ENCODE measurements at regions not wholly inside any gene's neighbourhood (a gene's known extent, or its start where the extent isn't known, plus 50 kb on each side); places are given as distances from the start of the nearest gene placed in this dataset.

DNA sequence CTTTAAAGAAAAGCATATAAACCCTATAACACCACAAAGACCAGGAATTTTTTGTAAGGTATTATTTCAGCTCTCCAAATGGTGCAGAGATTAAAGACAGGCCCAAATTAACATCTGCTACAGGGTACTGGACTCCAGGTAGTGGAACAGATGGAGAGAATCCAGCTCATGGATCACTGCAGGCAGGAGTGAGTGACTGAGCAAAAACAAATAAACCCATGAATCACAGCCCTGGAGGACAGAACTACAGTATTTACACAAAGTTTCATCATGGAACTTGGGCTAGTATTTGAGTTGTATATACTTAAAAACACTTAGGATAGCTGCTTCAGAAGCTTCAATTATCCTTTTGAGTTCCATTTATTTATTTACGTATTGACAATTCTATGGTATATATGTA lies 132.8 kb upstream of the SPRY2 start:
- Histone ChIP-seq H3K4me3 (no peak overlapping the region), H3K27ac (no peak overlapping the region), H3K9me3 (no peaks in the 10 kb centered on the region), H3K36me3 (no peaks in the 10 kb centered on the region), H3K27me3 (no peaks in the 10 kb centered on the region), H3K4me1 (peaks cover 0 to 37% of the 10 kb centered on the region in 2 donors)
- DNase-seq (ENCODE audit: low spot score): no peak
- TF ChIP-seq, protein P1, sequence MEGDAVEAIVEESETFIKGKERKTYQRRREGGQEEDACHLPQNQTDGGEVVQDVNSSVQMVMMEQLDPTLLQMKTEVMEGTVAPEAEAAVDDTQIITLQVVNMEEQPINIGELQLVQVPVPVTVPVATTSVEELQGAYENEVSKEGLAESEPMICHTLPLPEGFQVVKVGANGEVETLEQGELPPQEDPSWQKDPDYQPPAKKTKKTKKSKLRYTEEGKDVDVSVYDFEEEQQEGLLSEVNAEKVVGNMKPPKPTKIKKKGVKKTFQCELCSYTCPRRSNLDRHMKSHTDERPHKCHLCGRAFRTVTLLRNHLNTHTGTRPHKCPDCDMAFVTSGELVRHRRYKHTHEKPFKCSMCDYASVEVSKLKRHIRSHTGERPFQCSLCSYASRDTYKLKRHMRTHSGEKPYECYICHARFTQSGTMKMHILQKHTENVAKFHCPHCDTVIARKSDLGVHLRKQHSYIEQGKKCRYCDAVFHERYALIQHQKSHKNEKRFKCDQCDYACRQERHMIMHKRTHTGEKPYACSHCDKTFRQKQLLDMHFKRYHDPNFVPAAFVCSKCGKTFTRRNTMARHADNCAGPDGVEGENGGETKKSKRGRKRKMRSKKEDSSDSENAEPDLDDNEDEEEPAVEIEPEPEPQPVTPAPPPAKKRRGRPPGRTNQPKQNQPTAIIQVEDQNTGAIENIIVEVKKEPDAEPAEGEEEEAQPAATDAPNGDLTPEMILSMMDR (IDR thresholded peaks at IDR 0.05): no peak

DNA sequence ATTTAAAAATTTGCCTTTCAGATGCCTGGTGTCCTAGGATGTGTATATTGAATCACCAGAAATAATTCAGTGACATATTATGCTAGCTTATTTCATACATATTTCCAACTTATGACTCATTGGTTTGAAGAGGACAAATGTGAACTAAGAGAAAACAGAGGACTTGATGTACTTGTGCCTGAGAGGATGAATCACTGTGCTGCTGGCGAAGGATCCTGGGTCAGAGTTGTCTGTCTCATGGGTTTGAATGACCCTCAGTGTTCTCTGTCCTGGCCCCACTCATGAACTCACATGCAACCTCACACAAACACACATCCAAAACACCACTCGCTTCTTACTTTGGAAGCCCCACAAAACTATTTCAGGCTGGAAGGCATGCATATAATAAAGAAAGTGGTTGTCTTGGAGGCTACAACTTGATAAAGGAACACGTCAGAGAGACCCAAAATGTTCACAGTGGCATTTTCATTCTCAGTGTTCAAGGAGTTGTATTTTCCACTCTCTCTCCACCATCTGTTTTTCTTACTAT lies 129.0 kb upstream of the SPRY2 start:
- H3K36me3 ChIP-seq: no peaks in the 10 kb centered on the region
- peak overlapping the region; percentile 80 to 92 for H3K27ac ChIP-seq
- H3K4me3 ChIP-seq: no peak overlapping the region
- DNase-seq (ENCODE audit: low spot score): peak; percentile 95
- peaks cover 0 to 24% of the 10 kb centered on the region in 2 donors for H3K4me1 ChIP-seq
- TF ChIP-seq, protein P1 (IDR thresholded peaks at IDR 0.05): no peak
- H3K27me3 ChIP-seq: no peaks in the 10 kb centered on the region
- H3K9me3 ChIP-seq: peaks cover 0 to 6% of the 10 kb centered on the region in 2 donors

DNA sequence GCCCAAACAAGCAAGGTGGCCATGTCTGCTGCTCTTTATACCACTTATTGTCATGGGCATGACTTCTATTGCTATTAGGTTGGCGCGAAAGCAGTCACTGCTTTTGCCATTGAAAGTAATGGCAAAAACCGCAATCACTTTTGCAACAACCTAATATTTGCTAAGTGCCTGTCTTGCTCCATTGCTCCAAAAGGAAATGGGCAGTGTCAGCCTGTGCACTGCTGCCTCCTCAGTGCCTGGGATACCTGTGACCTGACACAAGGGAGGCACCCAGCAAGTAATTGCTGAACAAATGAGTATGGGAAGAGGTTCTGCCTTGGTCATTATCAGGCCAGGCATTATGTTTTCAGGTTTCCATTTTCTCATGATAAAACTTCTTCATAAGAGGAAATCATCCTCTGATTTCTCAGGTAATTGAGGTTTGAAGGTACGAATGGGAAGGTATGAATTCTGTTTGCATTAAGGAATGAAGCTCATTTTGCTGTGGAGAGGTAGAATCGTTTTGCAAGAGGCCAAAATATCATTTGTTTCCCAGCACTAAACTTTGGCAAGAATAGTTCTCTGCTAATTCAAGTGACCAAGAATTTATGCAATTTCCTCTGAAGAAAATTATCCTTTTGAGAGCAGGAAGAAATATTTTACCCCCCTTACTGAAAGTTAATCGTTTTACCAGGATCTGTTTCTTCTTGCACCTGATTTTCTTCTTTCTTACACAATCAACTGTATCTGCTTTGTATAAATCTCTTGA lies 128.4 kb upstream of the SPRY2 start:
- Histone ChIP-seq H3K9me3 (peaks cover 0 to 6% of the 10 kb centered on the region in 2 donors), H3K4me1 (peaks cover 0 to 26% of the 10 kb centered on the region in 2 donors), H3K27ac (peak overlapping the region; percentile 75 to 92), H3K4me3 (no peak overlapping the region), H3K36me3 (no peaks in the 10 kb centered on the region), H3K27me3 (no peaks in the 10 kb centered on the region)
- TF ChIP-seq, protein P1 (IDR thresholded peaks at IDR 0.05): no peak
- DNase-seq (ENCODE audit: low spot score): no peak

DNA sequence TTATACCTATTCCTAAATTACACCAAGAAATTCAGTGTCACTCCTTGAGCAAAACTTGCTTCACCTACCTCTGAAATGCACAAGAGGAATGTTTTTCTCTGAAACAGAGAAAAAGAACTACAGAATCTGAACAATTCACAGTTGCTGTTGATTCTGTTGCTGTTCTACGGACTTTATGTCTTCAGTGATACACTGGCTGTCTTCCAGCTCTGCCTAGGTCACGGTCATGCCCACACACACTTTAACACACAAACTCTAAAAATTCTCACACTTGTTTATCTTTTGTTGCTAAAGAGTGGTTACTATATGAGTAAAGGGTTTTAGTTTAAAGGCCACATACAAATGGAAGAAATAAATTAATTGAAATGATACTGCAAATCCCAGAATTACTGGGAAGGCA lies 124.4 kb upstream of the SPRY2 start:
- no peak for DNase-seq (ENCODE audit: low spot score)
- no peaks in the 10 kb centered on the region for H3K36me3 ChIP-seq

DNA sequence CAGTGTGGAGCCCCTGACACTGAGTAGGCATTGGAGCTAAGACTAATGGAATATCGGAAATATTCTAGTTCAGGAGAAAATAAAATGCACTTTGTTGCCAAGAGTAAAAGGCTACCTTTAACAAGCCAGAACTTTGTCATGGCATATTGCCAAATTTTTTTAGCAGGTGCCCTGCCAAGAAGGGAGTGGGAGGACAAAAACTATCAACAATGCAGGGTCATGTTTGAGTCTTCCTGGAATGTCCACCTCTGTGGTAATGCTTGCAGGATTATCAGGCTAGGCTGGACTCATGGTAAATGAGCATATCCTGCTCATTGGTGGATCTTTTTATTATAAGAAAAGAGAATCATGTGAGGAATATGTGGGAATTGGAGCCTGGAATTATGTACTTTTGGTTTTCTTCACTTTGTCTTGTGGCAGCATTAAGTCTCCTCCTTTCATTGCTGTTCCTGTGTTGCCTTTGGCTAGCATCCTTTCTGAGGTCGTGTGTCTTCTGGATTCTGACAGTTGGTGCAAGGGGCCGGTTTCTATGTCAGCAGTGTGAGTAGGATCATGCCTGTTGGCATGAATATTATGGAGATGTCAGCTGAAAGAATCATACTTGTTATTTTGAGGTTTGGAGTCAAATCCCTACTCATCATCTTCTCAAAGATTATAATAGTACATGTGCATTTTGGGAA lies 122.9 kb upstream of the SPRY2 start:
- H3K27me3 ChIP-seq: no peaks in the 10 kb centered on the region
- H3K27ac ChIP-seq: peak overlapping the region in 1 of 2 donors; percentile 12
- peaks cover 0 to 6% of the 10 kb centered on the region in 2 donors for H3K9me3 ChIP-seq
- DNase-seq (ENCODE audit: low spot score): no peak
- no peaks in the 10 kb centered on the region for H3K36me3 ChIP-seq
- TF ChIP-seq, protein P1 (IDR thresholded peaks at IDR 0.05): no peak
- H3K4me3 ChIP-seq: no peak overlapping the region
- peaks cover 0 to 10% of the 10 kb centered on the region in 2 donors for H3K4me1 ChIP-seq

More for the DNA sequence above, 124.4 kb upstream of the SPRY2 start:
- peaks cover 0 to 23% of the 10 kb centered on the region in 2 donors for H3K4me1 ChIP-seq
- TF ChIP-seq, protein P1 (IDR thresholded peaks at IDR 0.05): no peak
- peak overlapping the region in 1 of 2 donors; percentile 18 for H3K27ac ChIP-seq
- no peaks in the 10 kb centered on the region for H3K27me3 ChIP-seq
- no peak overlapping the region for H3K4me3 ChIP-seq
- H3K9me3 ChIP-seq: peaks cover 0 to 6% of the 10 kb centered on the region in 2 donors
